DND-41 (cell line): ENCODE measurements at regions not wholly inside any gene's neighbourhood (a gene's known extent, or its start where the extent isn't known, plus 50 kb on each side); places are given as distances from the start of the nearest gene placed in this dataset.

Experiments used
- EZH2 ChIP-seq: IDR thresholded peaks from 3 replicates; pipeline ENCODE4 v1.6.1; 2012; ENCODE audit warnings: borderline replicate concordance, low read depth, mild to moderate bottlenecking, moderate library complexity, low read length, inconsistent platforms; ENCODE audit not compliant: severe bottlenecking
- TF ChIP-seq, protein P1 (sequence below): IDR thresholded peaks from 2 replicates; pipeline ENCODE4 v1.5.1; 2012; ENCODE audit warnings: borderline replicate concordance, low read length, moderate library complexity, mild to moderate bottlenecking; ENCODE audit not compliant: poor library complexity, severe bottlenecking; ENCODE audit errors: extremely low read depth

DNA sequence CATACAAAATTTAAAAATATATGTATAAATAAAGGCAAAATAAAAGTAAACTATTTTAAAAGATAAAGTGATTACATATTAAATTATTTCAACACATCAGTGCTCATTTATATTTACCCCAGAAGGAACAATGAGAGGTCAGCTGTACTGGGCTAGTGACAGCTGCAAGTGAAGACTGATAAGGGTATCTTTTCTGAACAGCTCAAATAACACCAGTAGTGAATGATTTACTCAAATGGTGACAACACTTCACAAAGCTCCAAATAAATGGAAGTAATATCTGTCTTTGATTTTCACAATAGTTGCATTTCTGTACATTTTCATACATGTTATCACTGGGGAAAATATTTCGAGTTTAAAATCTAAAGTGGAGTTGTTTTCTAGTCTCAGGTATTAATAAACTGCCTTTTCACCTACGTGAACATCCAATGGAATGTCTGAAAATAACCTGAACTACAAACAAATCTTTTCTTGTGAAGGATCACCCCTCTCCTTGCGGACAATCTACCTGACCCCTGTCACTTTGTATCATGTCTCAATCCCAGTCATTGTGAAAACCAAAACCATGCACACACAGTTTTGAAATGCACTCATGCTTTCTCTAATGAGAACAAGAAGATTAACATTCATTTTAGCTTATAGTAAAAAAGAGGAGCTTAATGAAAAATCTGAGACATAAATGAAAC is 1928.8 kb upstream of the CELF4 start:
- TF ChIP-seq, protein P1, sequence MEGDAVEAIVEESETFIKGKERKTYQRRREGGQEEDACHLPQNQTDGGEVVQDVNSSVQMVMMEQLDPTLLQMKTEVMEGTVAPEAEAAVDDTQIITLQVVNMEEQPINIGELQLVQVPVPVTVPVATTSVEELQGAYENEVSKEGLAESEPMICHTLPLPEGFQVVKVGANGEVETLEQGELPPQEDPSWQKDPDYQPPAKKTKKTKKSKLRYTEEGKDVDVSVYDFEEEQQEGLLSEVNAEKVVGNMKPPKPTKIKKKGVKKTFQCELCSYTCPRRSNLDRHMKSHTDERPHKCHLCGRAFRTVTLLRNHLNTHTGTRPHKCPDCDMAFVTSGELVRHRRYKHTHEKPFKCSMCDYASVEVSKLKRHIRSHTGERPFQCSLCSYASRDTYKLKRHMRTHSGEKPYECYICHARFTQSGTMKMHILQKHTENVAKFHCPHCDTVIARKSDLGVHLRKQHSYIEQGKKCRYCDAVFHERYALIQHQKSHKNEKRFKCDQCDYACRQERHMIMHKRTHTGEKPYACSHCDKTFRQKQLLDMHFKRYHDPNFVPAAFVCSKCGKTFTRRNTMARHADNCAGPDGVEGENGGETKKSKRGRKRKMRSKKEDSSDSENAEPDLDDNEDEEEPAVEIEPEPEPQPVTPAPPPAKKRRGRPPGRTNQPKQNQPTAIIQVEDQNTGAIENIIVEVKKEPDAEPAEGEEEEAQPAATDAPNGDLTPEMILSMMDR, result no peak
- no peak for TF ChIP-seq EZH2
